SK-N-SH (cell line): ENCODE measurements at regions not wholly inside any gene's neighbourhood (a gene's known extent, or its start where the extent isn't known, plus 50 kb on each side); places are given as distances from the start of the nearest gene placed in this dataset.

Experiments
- CTCF ChIA-PET: fragments of 300-600, 350-600 bp; formaldehyde crosslinking; extraction: SDS; loops from one replicate; lab custom pipeline; 2021; lab: Yijun Ruan, JAX
- POLR2A ChIA-PET: fragments of 350-600 bp; sonication (Branson Sonifier 250); formaldehyde crosslinking; extraction: SDS; loops from one replicate; lab custom pipeline; 2020; ENCODE audit warnings: antibody characterized with exemption, inconsistent platforms; lab: Yijun Ruan, JAX
- DNase-seq: peaks from one replicate; pipeline ENCODE4 v3.0.0; 2012
- H2AFZ ChIP-seq: fragments of 200-600 bp; sonication (generic); 2 replicates; pipeline ENCODE4 v1.8.1; 2016; ENCODE audit warnings: antibody characterized with exemption, mild to moderate bottlenecking, low read depth
- H3F3A ChIP-seq: fragments of 200-600 bp; sonication (generic); replicated peaks from 2 replicates; pipeline ENCODE3; 2016; ENCODE audit warnings: antibody characterized with exemption, mild to moderate bottlenecking; ENCODE audit not compliant: insufficient read depth
- H3K27ac ChIP-seq, 2 experiments: fragments of 200-500 bp in 1 of 2; fragments of 200-600 bp in 1 of 2; sonication (Bioruptor generic) in 1 of 2; sonication (generic), shearing (Covaris generic) in 1 of 2; 2 replicates each; pipeline versions ENCODE4 v1.5.1 to v1.6.1; 2014 to 2016; ENCODE audit warnings: low read depth in 2 of 2, inconsistent platforms in 1 of 2, low read length in 1 of 2, mild to moderate bottlenecking in 1 of 2, mixed read lengths in 1 of 2
- H3K27me3 ChIP-seq: fragments of 200-600 bp; sonication (generic), shearing (Covaris generic); 2 replicates; pipeline ENCODE4 v1.6.1; 2016; ENCODE audit warnings: mixed run types; ENCODE audit not compliant: insufficient read depth
- H3K36me3 ChIP-seq, 2 experiments: fragments of 200-500 bp in 1 of 2; fragments of 200-600 bp in 1 of 2; sonication (Bioruptor generic) in 1 of 2; sonication (generic) in 1 of 2; replicated peaks in 1 of 2; 2 replicates each; pipeline versions ENCODE3 to v1.5.1; 2014 to 2016; ENCODE audit warnings: low read length in 1 of 2, mild to moderate bottlenecking in 1 of 2; ENCODE audit not compliant: insufficient read depth in 2 of 2, control insufficient read depth in 1 of 2
- H3K4me1 ChIP-seq, 2 experiments: fragments of 200-500 bp in 1 of 2; fragments of 200-600 bp in 1 of 2; sonication (Bioruptor generic) in 1 of 2; sonication (generic), shearing (Covaris generic) in 1 of 2; 2 replicates each; pipeline versions ENCODE4 v1.5.1 to v1.6.1; 2014 to 2016; ENCODE audit warnings: low read depth in 1 of 2, low read length in 1 of 2, mixed run types in 1 of 2; ENCODE audit not compliant: insufficient read depth in 2 of 2, control insufficient read depth in 1 of 2
- H3K4me2 ChIP-seq: fragments of 200-600 bp; sonication (generic), shearing (Covaris generic); 2 replicates; pipeline ENCODE4 v1.6.1; 2017; ENCODE audit warnings: mixed run types
- H3K4me3 ChIP-seq, 2 experiments: fragments of 200-500 bp in 1 of 2; fragments of 200-600 bp in 1 of 2; sonication (Bioruptor generic) in 1 of 2; sonication (generic), shearing (Covaris generic) in 1 of 2; 2 replicates each; pipeline versions ENCODE4 v1.5.1 to v1.8.1; 2014 to 2016; ENCODE audit warnings: low read depth in 2 of 2, inconsistent platforms in 1 of 2, low read length in 1 of 2, mild to moderate bottlenecking in 1 of 2, mixed read lengths in 1 of 2, moderate library complexity in 1 of 2
- H3K79me2 ChIP-seq: fragments of 200-600 bp; sonication (generic); 2 replicates; pipeline ENCODE4 v1.8.1; 2017; ENCODE audit warnings: mild to moderate bottlenecking; ENCODE audit not compliant: insufficient read depth
- H3K9ac ChIP-seq: fragments of 200-600 bp; sonication (generic); 2 replicates; pipeline ENCODE4 v1.6.1; 2017; ENCODE audit warnings: mixed run types
- H3K9me2 ChIP-seq: fragments of 200-600 bp; sonication (generic); 2 replicates; pipeline ENCODE4 v1.6.1; 2017; ENCODE audit warnings: mixed run types
- H3K9me3 ChIP-seq: fragments of 200-600 bp; sonication (generic); 2 replicates; pipeline ENCODE4 v1.6.1; 2017; ENCODE audit warnings: mixed run types, mild to moderate bottlenecking, moderate library complexity
- H4K20me1 ChIP-seq: fragments of 200-600 bp; sonication (generic); 2 replicates; pipeline ENCODE4 v1.6.1; 2017; ENCODE audit warnings: mild to moderate bottlenecking, mixed run types; ENCODE audit not compliant: insufficient read depth
- FOSL2 ChIP-seq: IDR thresholded peaks from 2 replicates; pipeline ENCODE4 v1.4.0; 2012; ENCODE audit warnings: low read depth, mild to moderate bottlenecking, moderate library complexity, borderline replicate concordance
- IRF3 ChIP-seq: fragments of 150-350 bp; IDR thresholded peaks from 2 replicates; pipeline ENCODE4 v1.6.1; 2016; ENCODE audit warnings: mild to moderate bottlenecking, low read depth, low read length
- JUND ChIP-seq: IDR thresholded peaks from 2 replicates; pipeline ENCODE4 v1.4.0; 2012
- MAX ChIP-seq: IDR thresholded peaks from 2 replicates; pipeline ENCODE4 v1.4.0; 2012; ENCODE audit warnings: low read depth
- MXI1 ChIP-seq: IDR thresholded peaks from 2 replicates; pipeline ENCODE4 v1.6.1; 2012; ENCODE audit warnings: mild to moderate bottlenecking, low read depth, low read length, improper control_type of control experiment
- NRF1 ChIP-seq: IDR thresholded peaks from 2 replicates; pipeline ENCODE4 v1.6.1; 2012; ENCODE audit warnings: low read depth, mild to moderate bottlenecking, low read length
- PBX3 ChIP-seq: IDR thresholded peaks from 2 replicates; pipeline ENCODE4; 2012
- RAD21 ChIP-seq: IDR thresholded peaks from 2 replicates; pipeline ENCODE4 v1.6.1; 2012; ENCODE audit warnings: mild to moderate bottlenecking, low read length
- RCOR1 ChIP-seq: fragments of 150-350 bp; IDR thresholded peaks from 2 replicates; pipeline ENCODE4 v1.6.1; 2017; ENCODE audit warnings: antibody characterized with exemption, low read length
- RFX5 ChIP-seq: IDR thresholded peaks from 2 replicates; pipeline ENCODE4 v1.6.1; 2012; ENCODE audit warnings: mild to moderate bottlenecking, improper control_type of control experiment, low read length
- SMC3 ChIP-seq: IDR thresholded peaks from 2 replicates; pipeline ENCODE4 v1.6.1; 2012; ENCODE audit warnings: low read depth, low read length, improper control_type of control experiment
- TAF1 ChIP-seq: IDR thresholded peaks from 2 replicates; pipeline ENCODE4 v1.6.1; 2012; ENCODE audit warnings: low read depth, mild to moderate bottlenecking, low read length, moderate library complexity, borderline replicate concordance
- TCF12 ChIP-seq: IDR thresholded peaks from 2 replicates; pipeline ENCODE4 v1.4.0; 2012
- TEAD4 ChIP-seq: IDR thresholded peaks from 2 replicates; pipeline ENCODE4 v1.4.0; 2012; ENCODE audit warnings: mild to moderate bottlenecking, borderline replicate concordance; ENCODE audit not compliant: insufficient read depth
- USF2 ChIP-seq: fragments of 150-350 bp; IDR thresholded peaks from 2 replicates; pipeline ENCODE4 v1.6.1; 2017; ENCODE audit warnings: antibody characterized with exemption, low read length, low read depth, borderline replicate concordance
- WGBS: methylation state at CpG from one replicate; pipeline ENCODE4 v1.1.6; 2017; ENCODE audit warnings: low lambda C conversion rate; 5-methylcytosine and 5-hydroxymethylcytosine counted together
- TF ChIP-seq, protein P1 (sequence below): fragments of 200-600 bp; sonication (generic); IDR thresholded peaks from 2 replicates; pipeline ENCODE4 v1.6.1; 2017; ENCODE audit warnings: antibody characterized with exemption, mild to moderate bottlenecking, moderate library complexity
- TF ChIP-seq, protein P2 (sequence below): IDR thresholded peaks from 2 replicates; pipeline ENCODE4 v1.4.0; 2012; ENCODE audit warnings: low read depth, borderline replicate concordance

DNA sequence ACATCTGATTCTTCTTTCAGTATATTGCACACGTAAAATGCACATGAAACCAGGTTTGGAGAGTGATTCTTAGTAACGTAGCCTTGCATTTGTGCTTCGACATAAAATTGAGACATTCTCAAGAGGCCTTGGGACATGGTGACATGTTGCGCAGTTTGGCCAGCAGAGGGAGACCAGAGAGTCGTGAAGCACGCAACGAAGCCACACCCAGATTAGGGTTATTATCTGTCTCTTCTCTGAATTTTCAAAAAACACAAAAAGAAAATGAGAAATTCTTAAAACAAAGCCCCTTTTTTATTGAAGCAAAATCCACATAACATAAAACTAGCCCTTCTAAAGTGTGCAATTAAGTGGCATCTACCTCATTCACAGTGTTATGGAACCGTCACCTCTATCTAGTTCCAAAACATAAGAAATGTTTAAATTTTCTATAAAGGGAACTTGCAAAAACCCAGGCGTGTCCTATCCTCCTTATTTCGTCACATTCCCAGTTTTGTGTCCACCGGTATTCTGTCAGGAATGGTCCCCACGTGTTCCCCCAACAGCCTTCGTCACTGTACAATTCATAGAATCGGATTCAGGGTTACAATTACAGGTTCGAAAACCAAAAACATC lies 108.8 kb upstream of the ATF7IP start:
- H4K20me1 ChIP-seq = no peaks in the 10 kb centered on the region
- DNase-seq = peak; percentile 42
- no peaks in the 10 kb centered on the region for H3K9me2 ChIP-seq
- no peak overlapping the region for H3K4me2 ChIP-seq
- 74% methylated on average over 14 of the region's 15 CpGs for WGBS
- no peaks in the 10 kb centered on the region for H3K36me3 ChIP-seq
- TF ChIP-seq TAF1 (no peak), SMC3 (peak; percentile 43; the same call in 1 of the 2 replicates), RAD21 (peak; percentile 50), NRF1 (no peak)
- TF ChIP-seq, protein P1, sequence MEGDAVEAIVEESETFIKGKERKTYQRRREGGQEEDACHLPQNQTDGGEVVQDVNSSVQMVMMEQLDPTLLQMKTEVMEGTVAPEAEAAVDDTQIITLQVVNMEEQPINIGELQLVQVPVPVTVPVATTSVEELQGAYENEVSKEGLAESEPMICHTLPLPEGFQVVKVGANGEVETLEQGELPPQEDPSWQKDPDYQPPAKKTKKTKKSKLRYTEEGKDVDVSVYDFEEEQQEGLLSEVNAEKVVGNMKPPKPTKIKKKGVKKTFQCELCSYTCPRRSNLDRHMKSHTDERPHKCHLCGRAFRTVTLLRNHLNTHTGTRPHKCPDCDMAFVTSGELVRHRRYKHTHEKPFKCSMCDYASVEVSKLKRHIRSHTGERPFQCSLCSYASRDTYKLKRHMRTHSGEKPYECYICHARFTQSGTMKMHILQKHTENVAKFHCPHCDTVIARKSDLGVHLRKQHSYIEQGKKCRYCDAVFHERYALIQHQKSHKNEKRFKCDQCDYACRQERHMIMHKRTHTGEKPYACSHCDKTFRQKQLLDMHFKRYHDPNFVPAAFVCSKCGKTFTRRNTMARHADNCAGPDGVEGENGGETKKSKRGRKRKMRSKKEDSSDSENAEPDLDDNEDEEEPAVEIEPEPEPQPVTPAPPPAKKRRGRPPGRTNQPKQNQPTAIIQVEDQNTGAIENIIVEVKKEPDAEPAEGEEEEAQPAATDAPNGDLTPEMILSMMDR = peak; percentile 60
- peak overlapping the region; percentile 69 for H2AFZ ChIP-seq
- no peak overlapping the region for H3K4me3 ChIP-seq
- no peaks in the 10 kb centered on the region for H3K27me3 ChIP-seq
- H3K9me3 ChIP-seq = no peaks in the 10 kb centered on the region
- ChIA-PET CTCF (interaction anchor here (1.8 kb wide), 1 partner anchor 19 kb away, joined by 5 read pairs; no protein-coding TSS in a partner anchor), POLR2A (no interaction called here)
- peak overlapping the region; percentile 63 to 92 for H3K27ac ChIP-seq
- peaks cover 7% of the 10 kb centered on the region for H3F3A ChIP-seq
- H3K4me1 ChIP-seq = peaks cover 13 to 19% of the 10 kb centered on the region in 2 experiments; a peak in 2 of 4 replicates
- no peaks in the 10 kb centered on the region for H3K79me2 ChIP-seq
- peak overlapping the region; percentile 47 for H3K9ac ChIP-seq

DNA sequence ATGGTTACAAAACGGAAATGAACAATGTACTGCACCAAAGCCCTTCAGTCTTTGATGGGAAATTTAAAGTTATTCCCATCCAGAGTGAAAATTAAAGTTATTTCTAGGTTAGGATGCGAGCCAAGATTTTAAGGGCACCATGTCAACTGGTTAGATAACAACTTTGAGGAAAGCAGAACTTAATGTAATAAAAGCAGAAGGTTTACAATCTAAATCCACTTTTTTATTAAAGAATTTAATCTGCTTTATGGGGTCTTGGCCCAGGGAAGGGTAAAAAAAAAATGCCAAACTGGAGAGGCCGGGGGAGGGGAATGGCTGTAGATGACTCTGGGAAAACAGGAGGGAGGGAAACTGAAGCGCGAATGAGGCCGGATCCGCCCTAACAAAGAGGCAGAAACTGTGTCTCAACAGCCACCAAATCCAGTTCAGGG lies 108.2 kb upstream of the ATF7IP start:
- H3K4me2 ChIP-seq = no peak overlapping the region
- H3F3A ChIP-seq = peaks cover 7% of the 10 kb centered on the region
- peak overlapping the region; percentile 47 for H3K9ac ChIP-seq
- TF ChIP-seq IRF3 (no peak), JUND (no peak), TCF12 (no peak), TAF1 (no peak), MAX (no peak), NRF1 (no peak), MXI1 (no peak), FOSL2 (no peak), TEAD4 (no peak), USF2 (no peak), RCOR1 (no peak), PBX3 (no peak), RFX5 (no peak)
- TF ChIP-seq, protein P2, sequence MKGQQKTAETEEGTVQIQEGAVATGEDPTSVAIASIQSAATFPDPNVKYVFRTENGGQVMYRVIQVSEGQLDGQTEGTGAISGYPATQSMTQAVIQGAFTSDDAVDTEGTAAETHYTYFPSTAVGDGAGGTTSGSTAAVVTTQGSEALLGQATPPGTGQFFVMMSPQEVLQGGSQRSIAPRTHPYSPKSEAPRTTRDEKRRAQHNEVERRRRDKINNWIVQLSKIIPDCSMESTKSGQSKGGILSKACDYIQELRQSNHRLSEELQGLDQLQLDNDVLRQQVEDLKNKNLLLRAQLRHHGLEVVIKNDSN = no peak
- peaks cover 13 to 19% of the 10 kb centered on the region in 2 experiments; a peak in 2 of 4 replicates for H3K4me1 ChIP-seq
- ChIA-PET POLR2A (interaction anchor here (1.3 to 2.2 kb wide), 2 partner anchors 108 to 128 kb away, joined by 6 to 7 read pairs; partner anchors contain the start of gene ATF7IP), CTCF (interaction anchor here (1.0 to 1.2 kb wide), 2 partner anchors 109 to 128 kb away, joined by 4 to 5 read pairs; partner anchors contain the start of gene ATF7IP)
- no peaks in the 10 kb centered on the region for H3K9me3 ChIP-seq
- H3K27me3 ChIP-seq = no peaks in the 10 kb centered on the region
- H2AFZ ChIP-seq = peak overlapping the region; percentile 69
- no peaks in the 10 kb centered on the region for H3K36me3 ChIP-seq
- no peaks in the 10 kb centered on the region for H3K9me2 ChIP-seq
- 24% methylated on average over 7 of the region's 7 CpGs for WGBS
- H4K20me1 ChIP-seq = no peaks in the 10 kb centered on the region
- H3K27ac ChIP-seq = peak overlapping the region; percentile 63 to 92
- no peaks in the 10 kb centered on the region for H3K79me2 ChIP-seq
- peak overlapping the region in 1 of 2 experiments; percentile 3; a peak in 1 of 4 replicates for H3K4me3 ChIP-seq
- no peak for DNase-seq
